HEK293 (cell line): ENCODE measurements at regions not wholly inside any gene's neighbourhood (a gene's known extent, or its start where the extent isn't known, plus 50 kb on each side); places are given as distances from the start of the nearest gene placed in this dataset.

Experiments used
- SCRT1 ChIP-seq: fragments of 450-650 bp; formaldehyde crosslinking; IDR thresholded peaks from 2 replicates; pipeline ENCODE4 v1.5.1; 2016; ENCODE audit warnings: missing biosample characterization, missing genetic modification characterization, borderline replicate concordance
- ZBTB17 ChIP-seq: fragments of 450-650 bp; formaldehyde crosslinking; IDR thresholded peaks from 2 replicates; pipeline ENCODE4 v1.5.1; 2016; ENCODE audit warnings: missing biosample characterization, missing genetic modification characterization
- ZNF416 ChIP-seq: fragments of 450-650 bp; formaldehyde crosslinking; IDR thresholded peaks from 2 replicates; pipeline ENCODE4 v1.5.1; 2016; ENCODE audit warnings: missing biosample characterization, missing genetic modification characterization
- ZNF48 ChIP-seq: fragments of 450-650 bp; formaldehyde crosslinking; IDR thresholded peaks from 2 replicates; pipeline ENCODE4 v1.5.1; 2016; ENCODE audit warnings: missing biosample characterization, missing genetic modification characterization
- ZNF626 ChIP-seq: fragments of 450-650 bp; sonication (Bioruptor Pico); formaldehyde crosslinking; IDR thresholded peaks from 2 replicates; pipeline ENCODE4 v1.5.1; 2018; ENCODE audit warnings: missing biosample characterization, missing genetic modification characterization, inconsistent platforms
- ZNF76 ChIP-seq: fragments of 450-650 bp; formaldehyde crosslinking; IDR thresholded peaks from 2 replicates; pipeline ENCODE4; 2016; ENCODE audit warnings: low read depth, missing biosample characterization, missing genetic modification characterization, borderline replicate concordance
- TF ChIP-seq, protein P1 (sequence below): fragments of 450-650 bp; formaldehyde crosslinking; IDR thresholded peaks from 2 replicates; pipeline ENCODE4 v1.5.1; 2016; ENCODE audit warnings: missing biosample characterization, missing genetic modification characterization

DNA sequence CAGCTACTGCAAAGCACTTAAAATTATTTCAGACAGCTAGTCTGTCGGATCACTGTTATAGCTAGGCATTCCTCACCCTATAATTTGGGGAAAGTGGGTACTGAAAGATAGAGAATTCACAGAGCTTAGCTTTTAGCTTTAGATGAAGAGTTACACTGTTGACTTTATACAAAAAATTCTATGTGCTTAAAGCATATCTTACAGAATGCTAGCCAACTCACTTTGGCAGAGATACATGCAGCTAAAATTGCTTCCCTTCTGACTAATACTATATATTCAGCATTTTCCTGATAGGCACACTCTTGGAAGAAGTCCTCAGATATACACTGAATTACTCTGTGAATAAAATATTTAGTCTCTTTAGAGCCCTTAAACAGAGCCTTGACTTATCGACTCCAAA, 353.5 kb upstream of the STEAP1 start:
- TF ChIP-seq ZNF416 (tag by site-specific recombination) (no peak), ZNF626 (tag by site-specific recombination) (no peak), ZBTB17 (tag by site-specific recombination) (no peak), ZNF48 (no peak), ZNF76 (tag by site-specific recombination) (no peak), SCRT1 (tag by site-specific recombination) (no peak)
- TF ChIP-seq, protein P1, sequence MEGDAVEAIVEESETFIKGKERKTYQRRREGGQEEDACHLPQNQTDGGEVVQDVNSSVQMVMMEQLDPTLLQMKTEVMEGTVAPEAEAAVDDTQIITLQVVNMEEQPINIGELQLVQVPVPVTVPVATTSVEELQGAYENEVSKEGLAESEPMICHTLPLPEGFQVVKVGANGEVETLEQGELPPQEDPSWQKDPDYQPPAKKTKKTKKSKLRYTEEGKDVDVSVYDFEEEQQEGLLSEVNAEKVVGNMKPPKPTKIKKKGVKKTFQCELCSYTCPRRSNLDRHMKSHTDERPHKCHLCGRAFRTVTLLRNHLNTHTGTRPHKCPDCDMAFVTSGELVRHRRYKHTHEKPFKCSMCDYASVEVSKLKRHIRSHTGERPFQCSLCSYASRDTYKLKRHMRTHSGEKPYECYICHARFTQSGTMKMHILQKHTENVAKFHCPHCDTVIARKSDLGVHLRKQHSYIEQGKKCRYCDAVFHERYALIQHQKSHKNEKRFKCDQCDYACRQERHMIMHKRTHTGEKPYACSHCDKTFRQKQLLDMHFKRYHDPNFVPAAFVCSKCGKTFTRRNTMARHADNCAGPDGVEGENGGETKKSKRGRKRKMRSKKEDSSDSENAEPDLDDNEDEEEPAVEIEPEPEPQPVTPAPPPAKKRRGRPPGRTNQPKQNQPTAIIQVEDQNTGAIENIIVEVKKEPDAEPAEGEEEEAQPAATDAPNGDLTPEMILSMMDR (tag by site-specific recombination), result no peak
